Body of pancreas (tissue), 4 donors: ENCODE measurements at regions not wholly inside any gene's neighbourhood (a gene's known extent, or its start where the extent isn't known, plus 50 kb on each side); places are given as distances from the start of the nearest gene placed in this dataset.

Source experiments
- POLR2A ChIP-seq, 3 donors: fragments of 450-650 bp; IDR thresholded peaks; one replicate each; pipeline ENCODE4 v1.6.1; 2016; ENCODE audit warnings: antibody characterized with exemption in 3 of 3, mild to moderate bottlenecking in 2 of 3
- TF ChIP-seq, protein P1 (sequence below), 7 experiments: fragments of 450-650 bp in 4 of 7; fragments of 200-600 bp in 3 of 7; sonication (generic) in 3 of 7; IDR thresholded peaks; one replicate each; pipeline ENCODE4 v1.5.1; 2016 to 2019; ENCODE audit warnings: antibody characterized with exemption in 7 of 7

DNA sequence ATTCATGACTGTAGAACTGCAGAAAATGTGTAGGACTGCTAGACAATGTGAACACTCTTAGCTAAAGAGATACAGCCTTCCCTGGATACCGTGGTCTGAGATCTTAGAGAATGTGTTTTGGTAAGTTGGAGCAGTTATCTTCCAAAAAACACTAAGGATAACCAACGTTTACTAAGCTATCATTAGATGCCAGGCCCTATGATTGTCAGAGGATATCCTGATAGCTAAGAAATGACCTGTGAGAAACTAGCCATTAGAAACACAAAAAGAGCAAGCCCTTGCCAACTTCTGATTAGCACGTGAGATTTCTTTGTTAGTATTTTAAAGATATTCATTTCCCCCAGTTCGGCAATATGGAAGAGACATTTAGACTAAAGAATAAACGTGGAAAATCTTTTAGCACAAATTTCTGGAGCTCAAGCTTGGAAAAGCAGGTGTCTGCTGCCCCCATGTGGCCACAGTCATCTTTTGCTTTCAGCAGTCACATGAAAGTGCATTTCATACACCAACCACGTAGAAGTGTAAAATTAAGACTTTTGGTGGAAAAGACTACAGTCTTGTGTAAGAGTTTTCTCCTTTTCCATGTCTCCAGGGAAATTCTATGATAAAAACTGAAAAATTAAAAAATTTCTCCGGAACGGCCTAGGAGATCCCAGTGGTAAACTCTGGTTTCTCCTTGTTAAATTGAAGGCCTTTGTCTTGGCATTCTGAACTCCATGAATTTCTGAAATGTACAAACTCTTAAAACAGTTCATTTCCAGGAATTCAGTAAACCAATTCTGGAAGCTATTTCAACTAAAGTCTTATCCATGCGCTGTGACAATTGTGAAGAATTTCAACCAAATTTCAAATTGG lies 136.4 kb downstream of the ZNF674 start:
- TF ChIP-seq, protein P1, sequence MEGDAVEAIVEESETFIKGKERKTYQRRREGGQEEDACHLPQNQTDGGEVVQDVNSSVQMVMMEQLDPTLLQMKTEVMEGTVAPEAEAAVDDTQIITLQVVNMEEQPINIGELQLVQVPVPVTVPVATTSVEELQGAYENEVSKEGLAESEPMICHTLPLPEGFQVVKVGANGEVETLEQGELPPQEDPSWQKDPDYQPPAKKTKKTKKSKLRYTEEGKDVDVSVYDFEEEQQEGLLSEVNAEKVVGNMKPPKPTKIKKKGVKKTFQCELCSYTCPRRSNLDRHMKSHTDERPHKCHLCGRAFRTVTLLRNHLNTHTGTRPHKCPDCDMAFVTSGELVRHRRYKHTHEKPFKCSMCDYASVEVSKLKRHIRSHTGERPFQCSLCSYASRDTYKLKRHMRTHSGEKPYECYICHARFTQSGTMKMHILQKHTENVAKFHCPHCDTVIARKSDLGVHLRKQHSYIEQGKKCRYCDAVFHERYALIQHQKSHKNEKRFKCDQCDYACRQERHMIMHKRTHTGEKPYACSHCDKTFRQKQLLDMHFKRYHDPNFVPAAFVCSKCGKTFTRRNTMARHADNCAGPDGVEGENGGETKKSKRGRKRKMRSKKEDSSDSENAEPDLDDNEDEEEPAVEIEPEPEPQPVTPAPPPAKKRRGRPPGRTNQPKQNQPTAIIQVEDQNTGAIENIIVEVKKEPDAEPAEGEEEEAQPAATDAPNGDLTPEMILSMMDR (IDR thresholded peaks at IDR 0.05) = peak; percentile 48 to 86 (median 61)
- no peak for TF ChIP-seq POLR2A (IDR thresholded peaks at IDR 0.05)
